GM18505 (cell line): ENCODE measurements at regions not wholly inside any gene's neighbourhood (a gene's known extent, or its start where the extent isn't known, plus 50 kb on each side); places are given as distances from the start of the nearest gene placed in this dataset.

Experiments used
- ATAC-seq: cut with Tn5 transposase; IDR thresholded peaks from one replicate; pipeline ENCODE4 v1.9.1; 2021; ENCODE audit not compliant: unreplicated experiment
- POLR2A ChIP-seq: IDR thresholded peaks from 4 replicates; pipeline ENCODE4 v1.6.1; 2011; ENCODE audit warnings: borderline replicate concordance; ENCODE audit not compliant: insufficient read depth, insufficient read length; ENCODE audit errors: extremely low read depth

- no peak for ATAC-seq
- no peak for TF ChIP-seq POLR2A
These were observed 73.5 kb downstream of the PSMG1 start for GRCh38 chr21:39109596-39110210.

- no peak for ATAC-seq
- TF ChIP-seq POLR2A = no peak
These were observed 74.1 kb downstream of the PSMG1 start for GRCh38 chr21:39109163-39109530.

- no peak for ATAC-seq
- no peak for TF ChIP-seq POLR2A
These were observed 74.7 kb downstream of the PSMG1 start for GRCh38 chr21:39108291-39109162.

GRCh38 chr21:39107739-39108138 lies 75.5 kb downstream of the PSMG1 start:
- no peak for TF ChIP-seq POLR2A
- ATAC-seq = no peak

GRCh38 chr21:39106881-39107462 lies 76.3 kb downstream of the PSMG1 start:
- no peak for ATAC-seq
- TF ChIP-seq POLR2A = no peak

GRCh38 chr21:39105836-39106235 lies 77.4 kb downstream of the PSMG1 start:
- ATAC-seq = no peak
- TF ChIP-seq POLR2A = no peak

GRCh38 chr21:39105341-39105765 lies 77.9 kb downstream of the PSMG1 start:
- no peak for ATAC-seq
- TF ChIP-seq POLR2A = no peak

- TF ChIP-seq POLR2A = no peak
- no peak for ATAC-seq
These were observed 78.3 kb downstream of the PSMG1 start for GRCh38 chr21:39104911-39105310.

GRCh38 chr21:39103689-39104088 lies 79.6 kb downstream of the PSMG1 start:
- ATAC-seq = no peak
- TF ChIP-seq POLR2A = no peak

- TF ChIP-seq POLR2A = no peak
- no peak for ATAC-seq
These were observed 83.4 kb downstream of the PSMG1 start for GRCh38 chr21:39099859-39100258.

GRCh38 chr21:39098696-39099200 lies 84.5 kb downstream of the PSMG1 start:
- no peak for TF ChIP-seq POLR2A
- no peak for ATAC-seq

GRCh38 chr21:39097981-39098380 lies 85.3 kb downstream of the PSMG1 start:
- no peak for TF ChIP-seq POLR2A
- ATAC-seq = no peak

- no peak for TF ChIP-seq POLR2A
- ATAC-seq = no peak
These were observed 85.9 kb downstream of the PSMG1 start for GRCh38 chr21:39097335-39097861.
